ENCODE measurements at regions not wholly inside any gene's neighbourhood (a gene's known extent, or its start where the extent isn't known, plus 50 kb on each side); places are given as distances from the start of the nearest gene placed in this dataset.

- TF ChIP-seq, protein P1, sequence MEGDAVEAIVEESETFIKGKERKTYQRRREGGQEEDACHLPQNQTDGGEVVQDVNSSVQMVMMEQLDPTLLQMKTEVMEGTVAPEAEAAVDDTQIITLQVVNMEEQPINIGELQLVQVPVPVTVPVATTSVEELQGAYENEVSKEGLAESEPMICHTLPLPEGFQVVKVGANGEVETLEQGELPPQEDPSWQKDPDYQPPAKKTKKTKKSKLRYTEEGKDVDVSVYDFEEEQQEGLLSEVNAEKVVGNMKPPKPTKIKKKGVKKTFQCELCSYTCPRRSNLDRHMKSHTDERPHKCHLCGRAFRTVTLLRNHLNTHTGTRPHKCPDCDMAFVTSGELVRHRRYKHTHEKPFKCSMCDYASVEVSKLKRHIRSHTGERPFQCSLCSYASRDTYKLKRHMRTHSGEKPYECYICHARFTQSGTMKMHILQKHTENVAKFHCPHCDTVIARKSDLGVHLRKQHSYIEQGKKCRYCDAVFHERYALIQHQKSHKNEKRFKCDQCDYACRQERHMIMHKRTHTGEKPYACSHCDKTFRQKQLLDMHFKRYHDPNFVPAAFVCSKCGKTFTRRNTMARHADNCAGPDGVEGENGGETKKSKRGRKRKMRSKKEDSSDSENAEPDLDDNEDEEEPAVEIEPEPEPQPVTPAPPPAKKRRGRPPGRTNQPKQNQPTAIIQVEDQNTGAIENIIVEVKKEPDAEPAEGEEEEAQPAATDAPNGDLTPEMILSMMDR (IDR thresholded peaks at IDR 0.05; ENCODE audit: poor library complexity, severe bottlenecking) = no peak
- TF ChIP-seq TAF1 (IDR thresholded peaks at IDR 0.05; ENCODE audit: low read depth) = no peak
- no peak for TF ChIP-seq POLR2AphosphoS5 (IDR thresholded peaks at IDR 0.05)
- TF ChIP-seq RAD21 (conservative IDR thresholded peaks at IDR 0.05) = no peak
- TF ChIP-seq EZH2 (IDR thresholded peaks at IDR 0.05; ENCODE audit: borderline replicate concordance, insufficient read depth, low read length, poor library complexity, severe bottlenecking) = no peak
- no peak for TF ChIP-seq REST (IDR thresholded peaks at IDR 0.05; ENCODE audit: borderline replicate concordance)
- no peak for TF ChIP-seq MXI1 (conservative IDR thresholded peaks at IDR 0.05; ENCODE audit: poor library complexity, severe bottlenecking)
Measured at GRCh38 chr3:110569073-110569472, 502.5 kb upstream of the NECTIN3 start.
